Right lobe of liver (tissue), 6 donors: ENCODE measurements at regions not wholly inside any gene's neighbourhood (a gene's known extent, or its start where the extent isn't known, plus 50 kb on each side); places are given as distances from the start of the nearest gene placed in this dataset.
"Not testable (repeated sequence)": the region's sequence is repeated elsewhere in the genome, so short reads cannot be mapped to it uniquely, and the experiment has no call there.

Source experiments
- ATAC-seq, 4 donors: fragments of 200-7000 bp; cut with Tn5 transposase; one replicate each; pipeline ENCODE4 v1.9.1; 2020; ENCODE audit warnings: mild to moderate bottlenecking in 4 of 4, moderate library complexity in 4 of 4
- DNase-seq, 3 donors: peaks; one replicate each; pipeline ENCODE4 v3.0.0-alpha.2; 2020
- H3K27ac ChIP-seq, 3 donors: fragments of 200-600 bp; one replicate each; pipeline ENCODE4 v1.8.0; 2022
- H3K27me3 ChIP-seq, 2 donors: fragments of 200-600 bp; one replicate each; pipeline ENCODE4 v1.8.0; 2022
- H3K36me3 ChIP-seq, 4 donors: fragments of 200-600 bp; sonication (generic) in 1 of 4; one replicate each; pipeline versions ENCODE4 v1.5.1 to v1.8.0; 2017 to 2022; ENCODE audit warnings: control low read depth in 1 of 4
- H3K4me1 ChIP-seq, 4 donors: fragments of 200-600 bp; sonication (generic) in 1 of 4; one replicate each; pipeline versions ENCODE4 v1.5.1 to v1.8.0; 2017 to 2022; ENCODE audit warnings: control low read depth in 1 of 4
- H3K4me3 ChIP-seq, 3 donors: fragments of 200-600 bp; one replicate each; pipeline ENCODE4 v1.8.0; 2022
- H3K9me3 ChIP-seq, 4 donors: fragments of 200-600 bp; sonication (generic) in 1 of 4; one replicate each; pipeline versions ENCODE4 v1.5.1 to v1.8.0; 2017 to 2022; ENCODE audit warnings: control low read depth in 1 of 4
- CTCF ChIP-seq, 4 donors: fragments of 200-600 bp in 3 of 4; fragments of 450-650 bp in 1 of 4; IDR thresholded peaks; one replicate each; pipeline versions ENCODE4 v1.5.1 to v1.8.0; 2016 to 2022; ENCODE audit warnings: antibody characterized with exemption in 4 of 4, mild to moderate bottlenecking in 2 of 4
- POLR2A ChIP-seq: fragments of 450-650 bp; IDR thresholded peaks from one replicate; pipeline ENCODE4 v1.6.1; 2017; ENCODE audit warnings: antibody characterized with exemption, mild to moderate bottlenecking
- WGBS: methylation state at CpG from one replicate; pipeline ENCODE4 v1.1.6; 2018; ENCODE audit warnings: low coverage, low lambda C conversion rate; ENCODE audit not compliant: insufficient coverage; ENCODE audit errors: missing lambda C conversion rate; 5-methylcytosine and 5-hydroxymethylcytosine counted together
- intact Hi-C, 2 donors: fragments of 100-400 bp; cut with DNase I; formaldehyde crosslinking; loops; one replicate each; pipeline versions ENCODE4 v1.11.2 to v1.14.1; 2022
- donor health status: DM: no; HTN: yes; CAD: no.
- donor health status: DM: no; HTN: no; CAD: no.
- donor health status: DM: no; HTN: no; CAD: no.
- donor health status: DM: no; HTN: yes; CAD: no.
- donor health status: DM: no; HTN: yes; CAD: no.

DNA sequence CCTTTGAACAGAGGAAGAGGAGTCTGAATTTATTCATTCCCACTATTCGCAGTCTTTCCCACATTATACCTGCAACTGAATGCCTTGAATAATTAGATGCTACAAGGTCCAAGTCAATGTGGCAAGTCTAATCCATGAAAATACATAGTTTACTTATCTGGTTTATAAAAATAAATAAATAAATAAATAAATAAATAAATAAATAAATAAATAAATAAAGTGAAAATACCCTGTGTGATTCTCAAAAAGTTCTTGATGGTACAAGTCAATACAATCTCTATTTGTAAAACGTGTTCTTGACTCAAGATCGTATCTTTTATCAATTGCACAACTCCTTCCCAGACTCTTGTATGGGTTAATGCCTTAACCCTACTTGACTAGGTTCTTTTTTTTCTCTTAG, 417.7 kb downstream of the ZWINT start:
- H3K27me3 ChIP-seq = no peaks in the 10 kb centered on the region
- H3K27ac ChIP-seq = no peak overlapping the region
- no peaks in the 10 kb centered on the region for H3K36me3 ChIP-seq
- H3K4me1 ChIP-seq = no peaks in the 10 kb centered on the region
- no peak for TF ChIP-seq CTCF (IDR thresholded peaks at IDR 0.05)
- TF ChIP-seq POLR2A = no peak
- WGBS = 66% methylated on average over 3 of the region's 3 CpGs
- ATAC-seq (no peak), DNase-seq (no peak)
- H3K4me3 ChIP-seq = no peak overlapping the region
- intact Hi-C loops = no loop called here
- no peaks in the 10 kb centered on the region for H3K9me3 ChIP-seq

- Histone ChIP-seq H3K9me3 (no peaks in the 10 kb centered on the region), H3K4me3 (no peak overlapping the region), H3K27me3 (no peaks in the 10 kb centered on the region), H3K4me1 (no peaks in the 10 kb centered on the region), H3K27ac (no peak overlapping the region), H3K36me3 (no peaks in the 10 kb centered on the region)
- TF ChIP-seq POLR2A (no peak), CTCF (IDR thresholded peaks at IDR 0.05) (no peak)
- DNase-seq (no peak), ATAC-seq (no peak)
- intact Hi-C loops = no loop called here
- 48% methylated on average over 1 of the region's 1 CpG for WGBS
Measured at GRCh38 chr10:55929291-55929690, 431.8 kb downstream of the ZWINT start.

GRCh38 chr10:55899472-55900147, 461.4 kb downstream of the ZWINT start:
- H3K9me3 ChIP-seq, ATAC-seq, H3K36me3 ChIP-seq, H3K27me3 ChIP-seq, DNase-seq, H3K4me1 ChIP-seq, H3K27ac ChIP-seq, intact Hi-C loops: not testable (repeated sequence)
- H3K4me3 ChIP-seq = peak overlapping the region in 1 of 3 donors; percentile 10
- 77% methylated on average over 19 of the region's 25 CpGs for WGBS

GRCh38 chr10:55897490-55897921, 463.6 kb downstream of the ZWINT start:
- ATAC-seq (no peak), DNase-seq (no peak)
- 17% methylated on average over 2 of the region's 3 CpGs for WGBS
- H3K4me1 ChIP-seq = no peaks in the 10 kb centered on the region
- TF ChIP-seq POLR2A (no peak), CTCF (IDR thresholded peaks at IDR 0.05) (no peak)
- no peaks in the 10 kb centered on the region for H3K27me3 ChIP-seq
- intact Hi-C loops = no loop called here
- H3K9me3 ChIP-seq = no peaks in the 10 kb centered on the region
- no peak overlapping the region for H3K27ac ChIP-seq
- no peaks in the 10 kb centered on the region for H3K36me3 ChIP-seq
- H3K4me3 ChIP-seq = no peak overlapping the region

GRCh38 chr10:55892276-55892675, 468.8 kb downstream of the ZWINT start:
- TF ChIP-seq POLR2A = no peak
- TF ChIP-seq CTCF (IDR thresholded peaks at IDR 0.05) = no peak
- WGBS = 60% methylated on average over 1 of the region's 1 CpG
- intact Hi-C loops = no loop called here
- H3K36me3 ChIP-seq = no peaks in the 10 kb centered on the region
- H3K4me1 ChIP-seq = no peaks in the 10 kb centered on the region
- DNase-seq = no peak
- no peak overlapping the region for H3K27ac ChIP-seq
- no peak overlapping the region for H3K4me3 ChIP-seq
- no peaks in the 10 kb centered on the region for H3K9me3 ChIP-seq
- no peaks in the 10 kb centered on the region for H3K27me3 ChIP-seq
- peak in 1 of 4 donors; percentile 54 for ATAC-seq
